Spleen (tissue), 11 donors: ENCODE measurements at regions not wholly inside any gene's neighbourhood (a gene's known extent, or its start where the extent isn't known, plus 50 kb on each side); places are given as distances from the start of the nearest gene placed in this dataset.

Source experiments
- DNase-seq: peaks from one replicate; pipeline ENCODE4 v3.0.0-alpha.2; 2020
- H3K27ac ChIP-seq, 8 donors: fragments of 200-600 bp; sonication (generic) in 7 of 8; 1 replicate in 4 of 8; 2 replicates in 4 of 8; pipeline versions ENCODE4 v1.5.0 to v1.8.0; 2016 to 2021; ENCODE audit warnings: inconsistent platforms in 4 of 8, mild to moderate bottlenecking in 4 of 8, moderate library complexity in 1 of 8
- H3K27me3 ChIP-seq, 7 donors: fragments of 200-600 bp; sonication (generic) in 6 of 7; replicated peaks in 1 of 7; 1 replicate in 4 of 7; 2 replicates in 3 of 7; pipeline versions ENCODE4 v1.5.0 to v1.8.0; 2016 to 2021; ENCODE audit warnings: inconsistent platforms in 3 of 7, mild to moderate bottlenecking in 1 of 7
- H3K36me3 ChIP-seq, 6 donors: fragments of 200-600 bp; sonication (generic) in 5 of 6; 1 replicate in 4 of 6; 2 replicates in 2 of 6; pipeline versions ENCODE4 v1.5.0 to v1.8.0; 2016 to 2021; ENCODE audit warnings: inconsistent platforms in 2 of 6
- H3K4me1 ChIP-seq, 6 donors: fragments of 200-600 bp; sonication (generic) in 5 of 6; 1 replicate in 3 of 6; 2 replicates in 3 of 6; pipeline versions ENCODE4 v1.5.0 to v1.8.0; 2016 to 2021; ENCODE audit warnings: inconsistent platforms in 3 of 6
- H3K4me3 ChIP-seq, 8 donors: fragments of 200-600 bp; sonication (generic) in 7 of 8; 1 replicate in 4 of 8; 2 replicates in 4 of 8; pipeline versions ENCODE4 v1.5.0 to v1.8.0; 2016 to 2021; ENCODE audit warnings: inconsistent platforms in 4 of 8, mild to moderate bottlenecking in 4 of 8, moderate library complexity in 2 of 8
- H3K9me3 ChIP-seq, 8 donors: fragments of 200-600 bp; sonication (generic) in 7 of 8; 1 replicate in 4 of 8; 2 replicates in 4 of 8; pipeline versions ENCODE4 v1.5.0 to v1.8.0; 2016 to 2021; ENCODE audit warnings: inconsistent platforms in 4 of 8
- POLR2A ChIP-seq, 3 donors: fragments of 450-650 bp; IDR thresholded peaks; one replicate each; pipeline ENCODE4 v1.5.1; 2017; ENCODE audit warnings: antibody characterized with exemption in 3 of 3, mild to moderate bottlenecking in 1 of 3
- POLR2AphosphoS5 ChIP-seq, 3 donors: sonication (generic); formaldehyde crosslinking; IDR thresholded peaks; one replicate each; pipeline ENCODE4 v1.5.1; 2017; ENCODE audit warnings: antibody characterized with exemption in 3 of 3
- WGBS, 5 donors: extraction: QIAGEN DNeasy Blood & Tissue Kit in 3 of 5; methylation state at CpG; one replicate each; pipeline versions ENCODE4 v1.1.5 to v1.1.7; 2013 to 2018; 5-methylcytosine and 5-hydroxymethylcytosine counted together
- intact Hi-C: fragments of 100-400 bp; cut with DNase I; formaldehyde crosslinking; loops from one replicate; pipeline ENCODE4 v1.15.0; 2023; ENCODE audit warnings: low total_unique reads
- TF ChIP-seq, protein P1 (sequence below), 11 experiments: fragments of 200-600 bp in 7 of 11; fragments of 450-650 bp in 4 of 11; sonication (generic) in 4 of 11; IDR thresholded peaks in 8 of 11; conservative IDR thresholded peaks in 3 of 11; 1 replicate in 7 of 11; 2 replicates in 4 of 11; pipeline versions ENCODE4 v1.4.0 to v1.8.0; 2016 to 2021; ENCODE audit warnings: antibody characterized with exemption in 11 of 11, inconsistent platforms in 4 of 11, mild to moderate bottlenecking in 1 of 11
- donor health status: healthy with polysubstance abuse.
- donor health status: DM: no; HTN: no; CAD: no; lungs with moderate emphysema.
- donor health status: DM: no; HTN: no; CAD: no.
- donor health status: Bipolar disorder and iron deficiency.
- donor health status: healthy.
- donor health status: DM: no; HTN: no; CAD: no.
- donor health status: DM: yes; HTN: yes; CAD: no.

DNA sequence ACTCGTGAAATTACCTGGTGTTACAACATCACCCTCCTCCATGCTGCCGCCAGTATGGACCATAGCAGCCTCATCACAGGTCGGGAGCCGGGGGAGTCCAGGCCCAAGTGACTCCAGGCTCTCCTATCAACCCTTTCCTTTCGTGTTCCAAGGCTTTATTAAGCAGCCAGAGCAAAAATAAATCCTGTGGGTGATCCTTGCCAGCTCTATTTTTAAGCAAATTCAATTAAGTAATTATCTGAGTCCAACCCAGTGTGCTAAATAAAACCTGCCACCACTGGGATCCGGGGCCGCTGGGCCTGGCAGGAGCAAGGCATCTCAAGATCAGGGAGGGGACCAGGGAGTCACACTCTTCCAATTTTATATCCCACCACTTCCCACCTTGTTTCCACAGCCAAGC lies 80.7 kb upstream of the PRPS1 start:
- 71 to 93% (median 85%) methylated on average over 7 of the region's 7 CpGs for WGBS, 5 donors
- intact Hi-C loops, result no loop called here
- Histone ChIP-seq H3K27me3 (no peaks in the 10 kb centered on the region), H3K36me3 (no peaks in the 10 kb centered on the region), H3K27ac (no peak overlapping the region), H3K4me1 (no peaks in the 10 kb centered on the region), H3K9me3 (no peaks in the 10 kb centered on the region), H3K4me3 (no peak overlapping the region)
- TF ChIP-seq, protein P1, sequence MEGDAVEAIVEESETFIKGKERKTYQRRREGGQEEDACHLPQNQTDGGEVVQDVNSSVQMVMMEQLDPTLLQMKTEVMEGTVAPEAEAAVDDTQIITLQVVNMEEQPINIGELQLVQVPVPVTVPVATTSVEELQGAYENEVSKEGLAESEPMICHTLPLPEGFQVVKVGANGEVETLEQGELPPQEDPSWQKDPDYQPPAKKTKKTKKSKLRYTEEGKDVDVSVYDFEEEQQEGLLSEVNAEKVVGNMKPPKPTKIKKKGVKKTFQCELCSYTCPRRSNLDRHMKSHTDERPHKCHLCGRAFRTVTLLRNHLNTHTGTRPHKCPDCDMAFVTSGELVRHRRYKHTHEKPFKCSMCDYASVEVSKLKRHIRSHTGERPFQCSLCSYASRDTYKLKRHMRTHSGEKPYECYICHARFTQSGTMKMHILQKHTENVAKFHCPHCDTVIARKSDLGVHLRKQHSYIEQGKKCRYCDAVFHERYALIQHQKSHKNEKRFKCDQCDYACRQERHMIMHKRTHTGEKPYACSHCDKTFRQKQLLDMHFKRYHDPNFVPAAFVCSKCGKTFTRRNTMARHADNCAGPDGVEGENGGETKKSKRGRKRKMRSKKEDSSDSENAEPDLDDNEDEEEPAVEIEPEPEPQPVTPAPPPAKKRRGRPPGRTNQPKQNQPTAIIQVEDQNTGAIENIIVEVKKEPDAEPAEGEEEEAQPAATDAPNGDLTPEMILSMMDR (IDR thresholded peaks at IDR 0.05 in 8 of 11, conservative IDR thresholded peaks at IDR 0.05 in 3 of 11), result no peak
- TF ChIP-seq POLR2A (IDR thresholded peaks at IDR 0.05) (no peak), POLR2AphosphoS5 (IDR thresholded peaks at IDR 0.05) (no peak)
- no peak for DNase-seq

DNA sequence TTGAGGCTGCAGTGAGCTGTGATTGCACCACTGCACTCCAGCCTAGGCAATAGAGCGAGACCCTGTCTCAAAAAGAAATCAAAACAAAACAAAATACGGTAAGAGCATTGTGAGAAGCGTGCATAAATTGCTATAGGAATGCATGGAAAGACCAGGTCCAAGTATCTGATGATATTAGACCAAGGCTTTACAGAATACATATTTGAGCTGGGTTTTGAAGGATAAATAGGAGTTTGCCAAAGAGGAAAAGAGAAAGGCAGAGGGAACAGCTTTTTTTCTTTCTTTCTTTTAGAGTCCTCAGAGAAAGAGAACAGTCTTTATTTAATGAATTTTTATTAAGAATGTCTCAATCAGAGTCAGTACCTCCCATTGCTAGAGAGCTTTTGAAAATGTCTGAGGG lies 79.5 kb upstream of the PRPS1 start:
- Histone ChIP-seq H3K27me3 (no peaks in the 10 kb centered on the region), H3K9me3 (no peaks in the 10 kb centered on the region), H3K4me3 (no peak overlapping the region), H3K36me3 (no peaks in the 10 kb centered on the region), H3K27ac (no peak overlapping the region), H3K4me1 (no peaks in the 10 kb centered on the region)
- WGBS, 5 donors, result 83 to 96% (median 91%) methylated on average over 3 of the region's 3 CpGs
- TF ChIP-seq POLR2A (IDR thresholded peaks at IDR 0.05), result no peak
- TF ChIP-seq, protein P1 (IDR thresholded peaks at IDR 0.05 in 8 of 11, conservative IDR thresholded peaks at IDR 0.05 in 3 of 11), result no peak
- no peak for TF ChIP-seq POLR2AphosphoS5 (IDR thresholded peaks at IDR 0.05)
- intact Hi-C loops, result no loop called here
- DNase-seq, result no peak

GRCh38 chrX:107549504-107549903 lies 78.8 kb upstream of the PRPS1 start:
- no peaks in the 10 kb centered on the region for H3K4me1 ChIP-seq

DNA sequence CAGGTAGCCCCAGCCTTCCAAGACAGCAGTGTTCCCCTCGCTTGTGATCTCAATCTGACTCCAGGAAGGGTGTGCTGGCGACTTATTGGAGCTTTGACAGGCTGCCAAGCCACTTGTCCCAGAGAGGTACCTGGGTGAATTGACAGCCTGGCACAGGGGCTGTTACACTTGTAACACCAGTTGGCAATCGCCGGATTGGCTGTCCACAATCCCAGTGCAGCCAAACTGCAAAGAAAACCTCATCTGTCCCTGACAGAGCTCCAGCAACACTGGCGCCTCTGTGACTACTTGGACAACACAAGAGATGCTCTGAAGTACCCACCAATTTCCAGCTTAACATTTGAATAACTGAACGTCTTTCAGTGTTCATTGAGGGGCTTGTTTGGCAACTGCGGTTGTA lies 76.8 kb upstream of the PRPS1 start:
- Histone ChIP-seq H3K36me3 (no peaks in the 10 kb centered on the region), H3K27ac (no peak overlapping the region), H3K9me3 (no peaks in the 10 kb centered on the region), H3K27me3 (no peaks in the 10 kb centered on the region), H3K4me3 (no peak overlapping the region), H3K4me1 (no peaks in the 10 kb centered on the region)
- TF ChIP-seq POLR2A (IDR thresholded peaks at IDR 0.05) (no peak), POLR2AphosphoS5 (IDR thresholded peaks at IDR 0.05) (no peak)
- intact Hi-C loops, result no loop called here
- no peak for DNase-seq
- 68 to 86% (median 81%) methylated on average over 3 to 7 of the region's 7 CpGs for WGBS, 5 donors

More at GRCh38 chrX:107549504-107549903, 78.8 kb upstream of the PRPS1 start:
- DNase-seq, result no peak
- H3K36me3 ChIP-seq, result no peaks in the 10 kb centered on the region
- H3K9me3 ChIP-seq, result no peaks in the 10 kb centered on the region
- no peak overlapping the region for H3K27ac ChIP-seq
- H3K4me3 ChIP-seq, result no peak overlapping the region
- no peaks in the 10 kb centered on the region for H3K27me3 ChIP-seq
- intact Hi-C loops, result no loop called here
- 54 to 80% (median 69%) methylated on average over 4 to 5 of the region's 5 CpGs for whole genome bisulfite sequencing, 5 donors
- TF ChIP-seq POLR2AphosphoS5 (IDR thresholded peaks at IDR 0.05) (no peak), POLR2A (IDR thresholded peaks at IDR 0.05) (no peak)
- TF ChIP-seq, protein P1 (IDR thresholded peaks at IDR 0.05 in 8 of 11, conservative IDR thresholded peaks at IDR 0.05 in 3 of 11), result no peak

- 50 to 100% (median 76%) methylated on average over 1 of the region's 1 CpG for WGBS, 5 donors
- no peak overlapping the region for H3K27ac ChIP-seq
- TF ChIP-seq, protein P1 (IDR thresholded peaks at IDR 0.05 in 8 of 11, conservative IDR thresholded peaks at IDR 0.05 in 3 of 11), result no peak
- no peak for TF ChIP-seq POLR2A (IDR thresholded peaks at IDR 0.05)
- no peak for TF ChIP-seq POLR2AphosphoS5 (IDR thresholded peaks at IDR 0.05)
- H3K4me1 ChIP-seq, result no peaks in the 10 kb centered on the region
- no peaks in the 10 kb centered on the region for H3K9me3 ChIP-seq
- no peak for DNase-seq
- intact Hi-C loops, result no loop called here
- no peak overlapping the region for H3K4me3 ChIP-seq
- H3K27me3 ChIP-seq, result no peaks in the 10 kb centered on the region
- H3K36me3 ChIP-seq, result no peaks in the 10 kb centered on the region
Measured at GRCh38 chrX:107552930-107553329, 75.4 kb upstream of the PRPS1 start.
